AG09309 (cell line): ENCODE measurements at regions not wholly inside any gene's neighbourhood (a gene's known extent, or its start where the extent isn't known, plus 50 kb on each side); places are given as distances from the start of the nearest gene placed in this dataset.

Source experiments
- DNase-seq: peaks from one replicate; pipeline ENCODE4 v3.0.0-alpha.2; 2010; ENCODE audit warnings: low read depth
- H3K4me3 ChIP-seq: 2 replicates; pipeline ENCODE4 v1.5.1; 2011; ENCODE audit warnings: mild to moderate bottlenecking, low read depth, low read length, moderate library complexity; ENCODE audit not compliant: control insufficient read depth
- TF ChIP-seq, protein P1 (sequence below): IDR thresholded peaks from 2 replicates; pipeline ENCODE4 v1.5.1; 2011; ENCODE audit warnings: mild to moderate bottlenecking, low read depth, low read length, inconsistent platforms; ENCODE audit not compliant: insufficient read depth, control insufficient read depth; ENCODE audit errors: missing control alignments

DNA sequence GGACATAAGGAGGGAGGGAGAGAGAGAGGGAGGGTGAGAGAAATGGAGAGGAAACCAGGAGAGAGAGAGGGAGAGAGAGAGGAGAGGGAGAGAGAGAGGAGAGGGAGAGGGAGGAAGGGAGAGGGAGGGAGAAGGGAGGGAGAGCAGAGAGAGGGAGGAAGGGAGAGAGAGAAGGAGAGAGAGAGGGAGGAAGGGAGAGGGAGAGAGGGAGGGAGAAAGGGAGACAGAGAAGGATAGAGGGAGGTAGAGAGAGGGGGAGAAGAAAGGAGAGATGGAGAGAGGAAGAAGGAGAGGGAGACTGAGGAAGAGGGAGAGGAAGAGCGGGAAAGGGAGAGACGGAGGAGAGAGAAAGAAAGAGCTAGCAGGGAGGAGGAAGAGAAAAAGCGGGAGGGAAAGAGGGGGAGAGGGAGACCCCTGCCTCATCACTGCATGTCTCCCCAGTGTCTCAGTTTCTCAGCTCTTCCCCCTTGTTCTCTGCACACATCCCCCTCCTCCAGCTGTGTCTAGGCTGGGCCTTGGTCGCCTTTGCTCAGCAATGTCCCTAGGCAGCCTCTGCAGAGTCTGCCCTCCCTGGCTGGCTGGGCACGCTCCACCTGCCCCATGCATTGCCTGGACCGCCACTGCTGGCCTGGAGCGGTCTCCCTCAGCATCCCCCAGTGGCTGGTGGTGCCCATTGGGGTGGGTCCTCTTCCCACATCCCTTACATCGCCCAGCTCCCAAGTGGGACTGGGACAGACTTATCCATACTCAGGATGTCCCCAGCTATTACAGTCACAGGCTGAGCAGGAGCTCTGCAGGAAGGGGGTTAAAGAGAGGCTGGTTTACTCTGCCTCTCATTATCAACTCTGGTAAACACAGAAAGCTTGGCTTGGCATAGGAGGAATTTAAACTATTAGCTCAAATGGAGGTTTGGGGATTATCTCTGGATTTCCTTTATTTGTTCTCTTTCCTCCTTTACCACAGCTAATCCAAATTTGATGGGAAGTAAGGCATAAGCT lies 85.7 kb upstream of the APCDD1 start:
- no peak overlapping the region for H3K4me3 ChIP-seq
- TF ChIP-seq, protein P1, sequence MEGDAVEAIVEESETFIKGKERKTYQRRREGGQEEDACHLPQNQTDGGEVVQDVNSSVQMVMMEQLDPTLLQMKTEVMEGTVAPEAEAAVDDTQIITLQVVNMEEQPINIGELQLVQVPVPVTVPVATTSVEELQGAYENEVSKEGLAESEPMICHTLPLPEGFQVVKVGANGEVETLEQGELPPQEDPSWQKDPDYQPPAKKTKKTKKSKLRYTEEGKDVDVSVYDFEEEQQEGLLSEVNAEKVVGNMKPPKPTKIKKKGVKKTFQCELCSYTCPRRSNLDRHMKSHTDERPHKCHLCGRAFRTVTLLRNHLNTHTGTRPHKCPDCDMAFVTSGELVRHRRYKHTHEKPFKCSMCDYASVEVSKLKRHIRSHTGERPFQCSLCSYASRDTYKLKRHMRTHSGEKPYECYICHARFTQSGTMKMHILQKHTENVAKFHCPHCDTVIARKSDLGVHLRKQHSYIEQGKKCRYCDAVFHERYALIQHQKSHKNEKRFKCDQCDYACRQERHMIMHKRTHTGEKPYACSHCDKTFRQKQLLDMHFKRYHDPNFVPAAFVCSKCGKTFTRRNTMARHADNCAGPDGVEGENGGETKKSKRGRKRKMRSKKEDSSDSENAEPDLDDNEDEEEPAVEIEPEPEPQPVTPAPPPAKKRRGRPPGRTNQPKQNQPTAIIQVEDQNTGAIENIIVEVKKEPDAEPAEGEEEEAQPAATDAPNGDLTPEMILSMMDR = no peak
- no peak for DNase-seq

- TF ChIP-seq, protein P1 = no peak
- H3K4me3 ChIP-seq = no peak overlapping the region
- no peak for DNase-seq
These were observed 83.7 kb upstream of the APCDD1 start for GRCh38 chr18:10370716-10371115.

DNA sequence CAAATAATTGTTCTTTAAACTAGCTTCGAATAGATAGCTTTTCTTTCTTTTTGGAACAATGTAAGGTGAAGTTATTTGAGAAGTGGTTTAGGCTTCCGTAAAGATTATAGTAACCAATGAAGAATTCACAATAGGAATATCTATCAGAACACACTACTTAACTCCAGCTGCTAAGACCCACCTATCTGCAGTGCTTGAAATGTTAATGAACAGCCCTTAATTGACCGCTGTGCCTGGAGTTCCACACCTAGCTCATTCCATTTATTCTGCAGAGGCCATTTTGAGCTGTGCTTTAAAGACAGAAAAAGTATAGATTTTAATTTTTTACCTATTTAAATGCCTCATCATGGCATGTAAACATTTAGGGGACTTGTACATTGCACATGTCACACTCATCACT lies 83.3 kb upstream of the APCDD1 start:
- DNase-seq = no peak
- H3K4me3 ChIP-seq = no peak overlapping the region
- TF ChIP-seq, protein P1 = no peak

DNA sequence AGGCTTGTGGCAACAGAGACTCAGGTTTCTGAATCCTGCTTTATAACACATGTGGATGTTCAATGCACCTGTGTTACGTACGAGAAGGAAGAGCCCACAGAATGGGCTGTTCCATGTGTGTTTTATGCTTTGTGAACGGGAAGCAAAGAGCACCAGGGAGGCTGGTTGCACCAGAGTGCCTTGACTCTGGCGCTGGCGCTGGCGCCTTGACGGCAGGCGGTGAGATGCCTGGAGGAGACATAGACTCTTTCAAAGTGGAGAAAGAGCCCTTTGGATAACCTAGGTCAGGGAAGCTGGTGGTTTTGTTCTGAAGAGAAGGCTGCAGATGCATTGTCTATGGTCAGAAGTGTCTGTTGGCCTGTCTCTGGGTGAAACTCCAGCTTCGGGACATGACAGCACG lies 80.2 kb upstream of the APCDD1 start:
- TF ChIP-seq, protein P1 = no peak
- no peak for DNase-seq
- no peak overlapping the region for H3K4me3 ChIP-seq

DNA sequence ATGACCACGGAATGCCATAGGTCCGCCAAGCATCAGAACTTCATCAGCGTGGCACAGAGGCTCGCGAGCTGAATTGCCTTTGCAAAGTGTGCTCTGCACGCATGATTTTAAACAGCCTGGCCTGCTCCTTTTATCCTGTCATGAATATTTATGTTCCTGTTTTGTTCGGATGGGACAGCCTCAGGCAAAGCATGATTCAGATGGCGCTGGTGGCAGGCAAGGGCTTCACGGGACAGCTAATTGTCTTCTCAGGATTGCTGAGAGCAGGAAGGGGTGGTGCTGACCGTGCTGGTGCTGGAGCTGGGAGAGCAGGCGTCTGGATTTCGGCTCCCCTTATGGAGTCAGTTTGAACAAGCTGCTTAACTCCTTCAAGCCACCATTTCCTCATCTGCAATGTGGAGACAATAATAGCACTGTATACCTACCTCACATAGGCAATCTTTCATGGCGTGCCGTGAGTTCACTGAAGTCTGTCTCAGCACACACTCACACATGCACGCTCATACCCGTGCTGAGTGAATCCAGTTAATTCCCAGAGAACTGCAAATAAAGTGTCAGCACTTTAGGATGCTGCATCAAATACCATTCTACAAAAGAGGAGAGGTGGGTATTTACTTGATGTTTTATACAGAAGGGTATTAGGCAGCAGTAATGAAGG lies 79.7 kb upstream of the APCDD1 start:
- TF ChIP-seq, protein P1 = no peak
- no peak for DNase-seq
- H3K4me3 ChIP-seq = no peak overlapping the region

DNA sequence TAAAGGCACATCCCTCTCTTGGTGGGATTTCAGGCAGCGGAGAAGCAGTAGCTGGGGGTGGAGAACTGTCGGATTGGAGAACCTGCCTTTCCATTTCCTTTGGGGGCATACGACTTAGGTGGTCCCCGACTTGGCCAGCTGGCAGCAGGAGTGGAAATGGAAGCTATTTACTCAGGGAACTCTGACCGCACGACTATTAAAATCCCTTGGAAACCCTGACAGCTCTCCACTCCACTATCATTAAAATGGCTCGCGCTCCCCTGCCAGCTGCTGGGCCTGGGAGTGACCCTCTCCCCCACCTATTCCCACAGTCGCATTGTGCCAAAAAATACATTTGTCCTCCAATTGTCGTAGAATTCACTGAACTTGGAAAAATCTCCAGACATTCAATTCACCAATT lies 77.7 kb upstream of the APCDD1 start:
- TF ChIP-seq, protein P1 = no peak
- DNase-seq = no peak
- H3K4me3 ChIP-seq = no peak overlapping the region
